ENCODE measurements at regions not wholly inside any gene's neighbourhood (a gene's known extent, or its start where the extent isn't known, plus 50 kb on each side); places are given as distances from the start of the nearest gene placed in this dataset.
"Not testable (repeated sequence)": the region's sequence is repeated elsewhere in the genome, so short reads cannot be mapped to it uniquely, and the experiment has no call there.

GRCh38 chr6:100322886-100323285 is 141.8 kb downstream of the SIM1 start:
- H3K9me3 ChIP-seq (ENCODE audit: control insufficient read depth, low read length, poor library complexity, severe bottlenecking): no peaks in the 10 kb centered on the region
- Mint-ChIP-seq H3K27me3 (no peaks in the 10 kb centered on the region), H3K4me3 (no peak overlapping the region), H3K27ac (no peak overlapping the region), H3K36me3 (ENCODE audit: low read depth) (no peaks in the 10 kb centered on the region), H3K4me1 (no peaks in the 10 kb centered on the region)
- ATAC-seq (no peak), DNase-seq (no peak)

GRCh38 chr6:100320686-100321085 is 144.0 kb downstream of the SIM1 start:
- no peak for DNase-seq
- Mint-ChIP-seq H3K36me3 (ENCODE audit: low read depth) (no peaks in the 10 kb centered on the region), H3K4me1 (no peaks in the 10 kb centered on the region), H3K4me3 (no peak overlapping the region), H3K27ac (no peak overlapping the region), H3K27me3 (no peaks in the 10 kb centered on the region)
- ATAC-seq: no peak
- H3K9me3 ChIP-seq (ENCODE audit: control insufficient read depth, low read length, poor library complexity, severe bottlenecking): no peaks in the 10 kb centered on the region

GRCh38 chr6:100317031-100317430 is 147.7 kb downstream of the SIM1 start:
- ATAC-seq (no peak), DNase-seq (no peak)
- no peaks in the 10 kb centered on the region for H3K4me1 Mint-ChIP-seq
- H3K36me3 Mint-ChIP-seq (ENCODE audit: low read depth): no peaks in the 10 kb centered on the region
- H3K27ac Mint-ChIP-seq: no peak overlapping the region
- no peaks in the 10 kb centered on the region for H3K27me3 Mint-ChIP-seq
- no peak overlapping the region for H3K4me3 Mint-ChIP-seq
- no peaks in the 10 kb centered on the region for H3K9me3 ChIP-seq (ENCODE audit: control insufficient read depth, low read length, poor library complexity, severe bottlenecking)

GRCh38 chr6:100314186-100314585 is 150.5 kb downstream of the SIM1 start:
- no peak for ATAC-seq
- no peaks in the 10 kb centered on the region for H3K4me1 Mint-ChIP-seq
- H3K36me3 Mint-ChIP-seq (ENCODE audit: low read depth): no peaks in the 10 kb centered on the region
- no peak overlapping the region for H3K27ac Mint-ChIP-seq
- H3K4me3 Mint-ChIP-seq: no peak overlapping the region
- no peak for DNase-seq
- H3K9me3 ChIP-seq (ENCODE audit: control insufficient read depth, low read length, poor library complexity, severe bottlenecking): no peaks in the 10 kb centered on the region
- H3K27me3 Mint-ChIP-seq: no peaks in the 10 kb centered on the region

- Mint-ChIP-seq H3K36me3 (ENCODE audit: low read depth) (no peaks in the 10 kb centered on the region), H3K27me3 (no peaks in the 10 kb centered on the region), H3K4me1 (no peaks in the 10 kb centered on the region), H3K27ac (no peak overlapping the region), H3K4me3 (no peak overlapping the region)
- no peaks in the 10 kb centered on the region for H3K9me3 ChIP-seq (ENCODE audit: control insufficient read depth, low read length, poor library complexity, severe bottlenecking)
- DNase-seq: no peak
- no peak for ATAC-seq
These were observed 152.9 kb downstream of the SIM1 start for GRCh38 chr6:100311707-100312251.

- H3K27ac Mint-ChIP-seq: no peak overlapping the region
- H3K27me3 Mint-ChIP-seq: no peaks in the 10 kb centered on the region
- DNase-seq (no peak), ATAC-seq (no peak)
- no peaks in the 10 kb centered on the region for H3K9me3 ChIP-seq (ENCODE audit: control insufficient read depth, low read length, poor library complexity, severe bottlenecking)
- no peaks in the 10 kb centered on the region for H3K4me1 Mint-ChIP-seq
- no peak overlapping the region for H3K4me3 Mint-ChIP-seq
- no peaks in the 10 kb centered on the region for H3K36me3 Mint-ChIP-seq (ENCODE audit: low read depth)
These were observed 155.5 kb downstream of the SIM1 start for GRCh38 chr6:100309174-100309573.

- H3K27me3 Mint-ChIP-seq: no peaks in the 10 kb centered on the region
- H3K36me3 Mint-ChIP-seq (ENCODE audit: low read depth): no peaks in the 10 kb centered on the region
- no peak overlapping the region for H3K27ac Mint-ChIP-seq
- ATAC-seq (no peak), DNase-seq (no peak)
- no peaks in the 10 kb centered on the region for H3K4me1 Mint-ChIP-seq
- no peaks in the 10 kb centered on the region for H3K9me3 ChIP-seq (ENCODE audit: control insufficient read depth, low read length, poor library complexity, severe bottlenecking)
- H3K4me3 Mint-ChIP-seq: no peak overlapping the region
These were observed 157.2 kb downstream of the SIM1 start for GRCh38 chr6:100307561-100307960.

GRCh38 chr6:100305209-100305869 is 159.4 kb downstream of the SIM1 start:
- no peaks in the 10 kb centered on the region for H3K36me3 Mint-ChIP-seq (ENCODE audit: low read depth)
- ATAC-seq: no peak

GRCh38 chr6:100304575-100304974 is 160.1 kb downstream of the SIM1 start:
- no peaks in the 10 kb centered on the region for H3K27me3 Mint-ChIP-seq
- ATAC-seq: no peak
- no peaks in the 10 kb centered on the region for H3K36me3 Mint-ChIP-seq (ENCODE audit: low read depth)
- H3K27ac Mint-ChIP-seq: no peak overlapping the region
- no peak for DNase-seq
- no peaks in the 10 kb centered on the region for H3K9me3 ChIP-seq (ENCODE audit: control insufficient read depth, low read length, poor library complexity, severe bottlenecking)
- no peaks in the 10 kb centered on the region for H3K4me1 Mint-ChIP-seq
- no peak overlapping the region for H3K4me3 Mint-ChIP-seq

More at GRCh38 chr6:100305209-100305869, 159.4 kb downstream of the SIM1 start:
- Mint-ChIP-seq H3K27me3 (no peaks in the 10 kb centered on the region), H3K4me1 (no peaks in the 10 kb centered on the region), H3K4me3 (no peak overlapping the region), H3K27ac (no peak overlapping the region)
- DNase-seq: no peak
- no peaks in the 10 kb centered on the region for H3K9me3 ChIP-seq (ENCODE audit: control insufficient read depth, low read length, poor library complexity, severe bottlenecking)

GRCh38 chr6:100301731-100302130 is 163.0 kb downstream of the SIM1 start:
- Mint-ChIP-seq H3K4me3 (no peak overlapping the region), H3K36me3 (ENCODE audit: low read depth) (no peaks in the 10 kb centered on the region), H3K4me1 (no peaks in the 10 kb centered on the region), H3K27ac (no peak overlapping the region), H3K27me3 (no peaks in the 10 kb centered on the region)
- DNase-seq: no peak
- no peak for ATAC-seq
- no peaks in the 10 kb centered on the region for H3K9me3 ChIP-seq (ENCODE audit: control insufficient read depth, low read length, poor library complexity, severe bottlenecking)

GRCh38 chr6:100300221-100300736 is 164.4 kb downstream of the SIM1 start:
- no peaks in the 10 kb centered on the region for H3K9me3 ChIP-seq (ENCODE audit: control insufficient read depth, low read length, poor library complexity, severe bottlenecking)
- H3K27ac Mint-ChIP-seq: no peak overlapping the region
- no peak for DNase-seq
- H3K4me3 Mint-ChIP-seq: no peak overlapping the region
- H3K4me1 Mint-ChIP-seq: no peaks in the 10 kb centered on the region
- H3K36me3 Mint-ChIP-seq (ENCODE audit: low read depth): no peaks in the 10 kb centered on the region
- ATAC-seq: no peak
- no peaks in the 10 kb centered on the region for H3K27me3 Mint-ChIP-seq

GRCh38 chr6:100296810-100297544 is 167.7 kb downstream of the SIM1 start:
- DNase-seq (no peak), ATAC-seq (no peak)
- H3K4me1 Mint-ChIP-seq: no peaks in the 10 kb centered on the region
- no peak overlapping the region for H3K27ac Mint-ChIP-seq
- no peak overlapping the region for H3K4me3 Mint-ChIP-seq
- H3K9me3 ChIP-seq (ENCODE audit: control insufficient read depth, low read length, poor library complexity, severe bottlenecking): no peaks in the 10 kb centered on the region
- peaks cover 6% of the 10 kb centered on the region for H3K27me3 Mint-ChIP-seq
- no peaks in the 10 kb centered on the region for H3K36me3 Mint-ChIP-seq (ENCODE audit: low read depth)

GRCh38 chr6:100295172-100295571 is 169.5 kb downstream of the SIM1 start:
- not testable (repeated sequence) for H3K4me1 Mint-ChIP-seq, H3K27me3 Mint-ChIP-seq

More at GRCh38 chr6:100295172-100295571, 169.5 kb downstream of the SIM1 start:
- DNase-seq; H3K4me3 Mint-ChIP-seq; ATAC-seq; H3K27ac Mint-ChIP-seq; H3K36me3 Mint-ChIP-seq (ENCODE audit: low read depth); H3K9me3 ChIP-seq (ENCODE audit: control insufficient read depth, low read length, poor library complexity, severe bottlenecking): not testable (repeated sequence)

Data from T-helper 17 cell (primary cell).